ENCODE measurements at regions not wholly inside any gene's neighbourhood (a gene's known extent, or its start where the extent isn't known, plus 50 kb on each side); places are given as distances from the start of the nearest gene placed in this dataset.

GRCh38 chr10:128693493-128694131 lies 567.4 kb upstream of the MKI67 start:
- Histone ChIP-seq H3K36me3 (no peaks in the 10 kb centered on the region), H3K9me3 (no peaks in the 10 kb centered on the region), H3K4me1 (ENCODE audit: control insufficient read depth in 1 of 2, insufficient read depth in 1 of 2, low read depth in 1 of 2, low read length in 1 of 2) (no peaks in the 10 kb centered on the region), H3K27me3 (peaks cover 7% of the 10 kb centered on the region), H3K4me3 (ENCODE audit: low read depth in 1 of 2, low read length in 1 of 2) (no peak overlapping the region), H3K27ac (no peak overlapping the region)
- TF ChIP-seq CTCF (IDR thresholded peaks at IDR 0.05) = no peak

GRCh38 chr10:128694168-128694850 lies 568.1 kb upstream of the MKI67 start:
- H3K4me3 ChIP-seq (ENCODE audit: low read depth in 1 of 2, low read length in 1 of 2) = no peak overlapping the region
- H3K4me1 ChIP-seq (ENCODE audit: control insufficient read depth in 1 of 2, insufficient read depth in 1 of 2, low read depth in 1 of 2, low read length in 1 of 2) = no peaks in the 10 kb centered on the region
- peaks cover 7% of the 10 kb centered on the region for H3K27me3 ChIP-seq
- H3K9me3 ChIP-seq = no peaks in the 10 kb centered on the region
- H3K36me3 ChIP-seq = no peaks in the 10 kb centered on the region
- no peak for TF ChIP-seq CTCF (IDR thresholded peaks at IDR 0.05)
- H3K27ac ChIP-seq = no peak overlapping the region

GRCh38 chr10:128694851-128695725 lies 568.9 kb upstream of the MKI67 start:
- no peak overlapping the region for H3K4me3 ChIP-seq (ENCODE audit: low read depth in 1 of 2, low read length in 1 of 2)
- TF ChIP-seq CTCF (IDR thresholded peaks at IDR 0.05) = no peak

GRCh38 chr10:128695931-128696330 lies 569.7 kb upstream of the MKI67 start:
- Histone ChIP-seq H3K9me3 (no peaks in the 10 kb centered on the region), H3K27me3 (peaks cover 4% of the 10 kb centered on the region), H3K27ac (no peak overlapping the region), H3K4me1 (ENCODE audit: control insufficient read depth in 1 of 2, insufficient read depth in 1 of 2, low read depth in 1 of 2, low read length in 1 of 2) (no peaks in the 10 kb centered on the region), H3K4me3 (ENCODE audit: low read depth in 1 of 2, low read length in 1 of 2) (no peak overlapping the region), H3K36me3 (no peaks in the 10 kb centered on the region)
- no peak for TF ChIP-seq CTCF (IDR thresholded peaks at IDR 0.05)

More at GRCh38 chr10:128694851-128695725, 568.9 kb upstream of the MKI67 start:
- H3K4me1 ChIP-seq (ENCODE audit: control insufficient read depth in 1 of 2, insufficient read depth in 1 of 2, low read depth in 1 of 2, low read length in 1 of 2) = no peaks in the 10 kb centered on the region
- no peak overlapping the region for H3K27ac ChIP-seq
- H3K9me3 ChIP-seq = no peaks in the 10 kb centered on the region
- H3K27me3 ChIP-seq = peaks cover 7% of the 10 kb centered on the region
- no peaks in the 10 kb centered on the region for H3K36me3 ChIP-seq

GRCh38 chr10:128697437-128697836 lies 571.2 kb upstream of the MKI67 start:
- H3K4me3 ChIP-seq (ENCODE audit: low read depth in 1 of 2, low read length in 1 of 2) = no peak overlapping the region
- H3K36me3 ChIP-seq = no peaks in the 10 kb centered on the region
- H3K27me3 ChIP-seq = no peaks in the 10 kb centered on the region
- no peaks in the 10 kb centered on the region for H3K9me3 ChIP-seq
- no peak for TF ChIP-seq CTCF (IDR thresholded peaks at IDR 0.05)
- H3K27ac ChIP-seq = no peak overlapping the region
- H3K4me1 ChIP-seq (ENCODE audit: control insufficient read depth in 1 of 2, insufficient read depth in 1 of 2, low read depth in 1 of 2, low read length in 1 of 2) = no peaks in the 10 kb centered on the region
